HG03196 (cell line): ENCODE measurements at regions not wholly inside any gene's neighbourhood (a gene's known extent, or its start where the extent isn't known, plus 50 kb on each side); places are given as distances from the start of the nearest gene placed in this dataset.
"Not testable (repeated sequence)": the region's sequence is repeated elsewhere in the genome, so short reads cannot be mapped to it uniquely, and the experiment has no call there.

Experiments
- ATAC-seq: cut with Tn5 transposase; IDR thresholded peaks from one replicate; pipeline ENCODE4 v1.9.1; 2021; ENCODE audit not compliant: unreplicated experiment

GRCh38 chr4:175273995-175274753 lies 356.0 kb downstream of the ADAM29 start:
- no peak for ATAC-seq

- ATAC-seq: no peak
These were observed 359.7 kb downstream of the ADAM29 start for GRCh38 chr4:175277816-175278215.

GRCh38 chr4:175280153-175280552 lies 362.0 kb downstream of the ADAM29 start:
- ATAC-seq: no peak

GRCh38 chr4:175281894-175282293 lies 363.7 kb downstream of the ADAM29 start:
- no peak for ATAC-seq

- no peak for ATAC-seq
These were observed 364.2 kb downstream of the ADAM29 start for GRCh38 chr4:175282407-175282806.

- ATAC-seq: no peak
These were observed 372.2 kb downstream of the ADAM29 start for GRCh38 chr4:175290401-175290800.

GRCh38 chr4:175297965-175298565 lies 379.9 kb downstream of the ADAM29 start:
- ATAC-seq: no peak

- ATAC-seq: no peak
These were observed 388.3 kb downstream of the ADAM29 start for GRCh38 chr4:175306436-175306835.

GRCh38 chr4:175307326-175307725 lies 389.2 kb downstream of the ADAM29 start:
- no peak for ATAC-seq

GRCh38 chr4:175308236-175308635 lies 390.1 kb downstream of the ADAM29 start:
- no peak for ATAC-seq

- no peak for ATAC-seq
These were observed 390.9 kb downstream of the ADAM29 start for GRCh38 chr4:175309041-175309440.

- no peak for ATAC-seq
These were observed 407.1 kb downstream of the ADAM29 start for GRCh38 chr4:175325230-175325629.

GRCh38 chr4:175326796-175327195 lies 408.6 kb downstream of the ADAM29 start:
- ATAC-seq: no peak

GRCh38 chr4:175330236-175330635 lies 412.1 kb downstream of the ADAM29 start:
- ATAC-seq: no peak

GRCh38 chr4:175330652-175331051 lies 412.5 kb downstream of the ADAM29 start:
- no peak for ATAC-seq

GRCh38 chr4:175335331-175335730 lies 417.2 kb downstream of the ADAM29 start:
- ATAC-seq: no peak

GRCh38 chr4:175336570-175336969 lies 418.4 kb downstream of the ADAM29 start:
- not testable (repeated sequence) for ATAC-seq

- ATAC-seq: no peak
These were observed 421.0 kb downstream of the ADAM29 start for GRCh38 chr4:175339100-175339707.

- ATAC-seq: no peak
These were observed 423.1 kb downstream of the ADAM29 start for GRCh38 chr4:175341203-175341755.

GRCh38 chr4:175346376-175346775 lies 428.2 kb downstream of the ADAM29 start:
- no peak for ATAC-seq

- ATAC-seq: no peak
These were observed 432.1 kb downstream of the ADAM29 start for GRCh38 chr4:175350246-175350645.

- no peak for ATAC-seq
These were observed 433.3 kb downstream of the ADAM29 start for GRCh38 chr4:175351473-175351872.
